Transverse colon (tissue), 4 donors: ENCODE measurements at regions not wholly inside any gene's neighbourhood (a gene's known extent, or its start where the extent isn't known, plus 50 kb on each side); places are given as distances from the start of the nearest gene placed in this dataset.

Source experiments
- DNase-seq: peaks from one replicate; pipeline ENCODE4 v3.0.0-alpha.2; 2019
- H3K27ac ChIP-seq, 4 donors: fragments of 200-600 bp; sonication (generic); 2 replicates each; pipeline ENCODE4 v1.5.1; 2016 to 2018; ENCODE audit warnings: inconsistent platforms in 4 of 4
- H3K27me3 ChIP-seq: fragments of 200-600 bp; sonication (generic); 2 replicates; pipeline ENCODE4 v1.5.1; 2017; ENCODE audit warnings: inconsistent platforms
- H3K36me3 ChIP-seq, 4 donors: fragments of 200-600 bp; sonication (generic); 2 replicates each; pipeline ENCODE4 v1.5.1; 2017 to 2019; ENCODE audit warnings: inconsistent platforms in 4 of 4
- H3K4me1 ChIP-seq, 4 donors: fragments of 200-600 bp; sonication (generic); 2 replicates each; pipeline ENCODE4 v1.5.1; 2017 to 2020; ENCODE audit warnings: inconsistent platforms in 4 of 4
- H3K4me3 ChIP-seq, 4 donors: fragments of 200-600 bp; sonication (generic); 1 replicate in 1 of 4; 2 replicates in 3 of 4; pipeline versions ENCODE4 v1.5.1 to v1.6.1; 2017 to 2019; ENCODE audit warnings: inconsistent platforms in 4 of 4
- H3K9me3 ChIP-seq, 2 donors: fragments of 200-600 bp; sonication (generic); 2 replicates each; pipeline ENCODE4 v1.5.1; 2017 to 2019; ENCODE audit warnings: inconsistent platforms in 2 of 2
- EP300 ChIP-seq: sonication (generic); formaldehyde crosslinking; IDR thresholded peaks from one replicate; pipeline ENCODE4 v1.6.1; 2017; ENCODE audit warnings: antibody characterized with exemption, low read depth
- POLR2A ChIP-seq: fragments of 450-650 bp; IDR thresholded peaks from one replicate; pipeline ENCODE4 v1.6.1; 2016; ENCODE audit warnings: antibody characterized with exemption, mild to moderate bottlenecking, moderate library complexity
- POLR2AphosphoS5 ChIP-seq, 3 donors: sonication (generic); formaldehyde crosslinking; IDR thresholded peaks; one replicate each; pipeline ENCODE4 v1.6.1; 2016; ENCODE audit warnings: antibody characterized with exemption in 3 of 3
- WGBS, 2 donors: methylation state at CpG; one replicate each; pipeline ENCODE4 v1.1.5; 2018; ENCODE audit warnings: low coverage in 1 of 2; 5-methylcytosine and 5-hydroxymethylcytosine counted together
- in situ Hi-C, 4 donors: fragments of 200-750 bp; cut with MboI; loops; one replicate each; pipeline versions ENCODE4 v1.15.0 to v1.15.1; 2017; ENCODE audit warnings: low sequenced_read_pairs in 3 of 4, low pct_ligation_motif_present in 1 of 4, low pct_unique_long_range_greater_than_20kb in 1 of 4
- intact Hi-C: fragments of 100-400 bp; cut with DNase I; formaldehyde crosslinking; loops from one replicate; pipeline ENCODE4 v1.15.1; 2023; ENCODE audit warnings: low total_unique reads
- TF ChIP-seq, protein P1 (sequence below), 5 experiments: fragments of 200-600 bp in 3 of 5; fragments of 450-650 bp in 2 of 5; sonication (generic) in 3 of 5; IDR thresholded peaks; 1 replicate in 2 of 5; 2 replicates in 3 of 5; pipeline ENCODE4 v1.5.1; 2016 to 2017; ENCODE audit warnings: antibody characterized with exemption in 5 of 5, inconsistent platforms in 3 of 5, mild to moderate bottlenecking in 2 of 5, moderate library complexity in 1 of 5

DNA sequence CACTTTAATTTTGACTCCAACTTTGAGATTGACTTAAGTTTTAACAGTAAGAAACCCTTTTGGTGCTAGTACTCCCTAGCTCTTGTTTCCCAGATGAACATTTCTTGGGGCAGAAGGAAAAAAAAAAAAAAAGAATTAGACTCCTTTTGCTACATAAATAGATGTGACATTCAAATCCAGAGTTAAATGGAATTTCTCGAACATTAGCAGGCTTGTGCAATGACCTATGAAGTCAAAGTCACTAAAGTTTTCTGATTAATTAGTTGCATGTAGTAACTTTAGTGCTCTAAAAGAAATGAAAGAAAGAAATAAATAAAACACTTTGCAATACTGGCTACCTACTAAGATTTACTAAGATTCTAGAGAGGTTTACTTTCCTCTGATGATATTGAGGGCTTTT lies 106.8 kb downstream of the TMEM174 start:
- no peak for TF ChIP-seq POLR2A
- no peak for TF ChIP-seq EP300
- TF ChIP-seq POLR2AphosphoS5 (IDR thresholded peaks at IDR 0.05): no peak
- TF ChIP-seq, protein P1, sequence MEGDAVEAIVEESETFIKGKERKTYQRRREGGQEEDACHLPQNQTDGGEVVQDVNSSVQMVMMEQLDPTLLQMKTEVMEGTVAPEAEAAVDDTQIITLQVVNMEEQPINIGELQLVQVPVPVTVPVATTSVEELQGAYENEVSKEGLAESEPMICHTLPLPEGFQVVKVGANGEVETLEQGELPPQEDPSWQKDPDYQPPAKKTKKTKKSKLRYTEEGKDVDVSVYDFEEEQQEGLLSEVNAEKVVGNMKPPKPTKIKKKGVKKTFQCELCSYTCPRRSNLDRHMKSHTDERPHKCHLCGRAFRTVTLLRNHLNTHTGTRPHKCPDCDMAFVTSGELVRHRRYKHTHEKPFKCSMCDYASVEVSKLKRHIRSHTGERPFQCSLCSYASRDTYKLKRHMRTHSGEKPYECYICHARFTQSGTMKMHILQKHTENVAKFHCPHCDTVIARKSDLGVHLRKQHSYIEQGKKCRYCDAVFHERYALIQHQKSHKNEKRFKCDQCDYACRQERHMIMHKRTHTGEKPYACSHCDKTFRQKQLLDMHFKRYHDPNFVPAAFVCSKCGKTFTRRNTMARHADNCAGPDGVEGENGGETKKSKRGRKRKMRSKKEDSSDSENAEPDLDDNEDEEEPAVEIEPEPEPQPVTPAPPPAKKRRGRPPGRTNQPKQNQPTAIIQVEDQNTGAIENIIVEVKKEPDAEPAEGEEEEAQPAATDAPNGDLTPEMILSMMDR (IDR thresholded peaks at IDR 0.05): no peak
- Histone ChIP-seq H3K27me3 (peaks cover 20% of the 10 kb centered on the region), H3K36me3 (no peaks in the 10 kb centered on the region), H3K4me1 (peaks cover 0 to 9% (median 2%) of the 10 kb centered on the region in 4 donors), H3K27ac (peak overlapping the region in 2 of 4 donors; percentile 7 to 17), H3K4me3 (no peak overlapping the region), H3K9me3 (no peaks in the 10 kb centered on the region)
- 40 to 73% methylated on average over 1 of the region's 1 CpG for WGBS, 2 donors
- DNase-seq: no peak
- intact Hi-C loops (no loop called here), in situ Hi-C loops (no loop called here)

DNA sequence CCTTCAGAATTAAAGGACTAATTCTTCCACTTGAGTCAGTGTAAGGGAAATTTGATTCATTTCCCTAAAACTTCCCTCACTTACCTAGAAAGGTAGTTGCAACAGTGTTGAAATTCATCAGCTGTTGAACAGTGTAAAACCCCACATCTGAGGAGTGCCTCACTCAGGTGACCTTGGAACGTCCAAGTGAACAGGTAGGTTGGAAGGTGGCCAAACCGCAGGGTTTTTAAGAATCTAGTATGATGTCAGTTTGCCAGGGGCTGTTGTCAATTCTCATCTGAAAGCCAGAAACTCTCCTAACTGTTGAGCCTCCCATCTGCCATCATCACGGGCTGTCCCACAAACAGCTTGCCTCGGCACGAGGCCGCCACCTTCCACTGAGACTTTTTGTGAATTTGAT lies 105.7 kb downstream of the TMEM174 start:
- no peak for DNase-seq
- Histone ChIP-seq H3K27ac (no peak overlapping the region), H3K27me3 (peaks cover 22% of the 10 kb centered on the region), H3K9me3 (no peaks in the 10 kb centered on the region), H3K4me1 (peaks cover 0 to 9% (median 2%) of the 10 kb centered on the region in 4 donors), H3K4me3 (no peak overlapping the region), H3K36me3 (no peaks in the 10 kb centered on the region)
- TF ChIP-seq POLR2A: no peak
- no peak for TF ChIP-seq EP300
- TF ChIP-seq, protein P1 (IDR thresholded peaks at IDR 0.05): no peak
- no peak for TF ChIP-seq POLR2AphosphoS5 (IDR thresholded peaks at IDR 0.05)
- in situ Hi-C loops (no loop called here), intact Hi-C loops (no loop called here)
- 67 to 76% methylated on average over 2 to 6 of the region's 6 CpGs for WGBS, 2 donors

DNA sequence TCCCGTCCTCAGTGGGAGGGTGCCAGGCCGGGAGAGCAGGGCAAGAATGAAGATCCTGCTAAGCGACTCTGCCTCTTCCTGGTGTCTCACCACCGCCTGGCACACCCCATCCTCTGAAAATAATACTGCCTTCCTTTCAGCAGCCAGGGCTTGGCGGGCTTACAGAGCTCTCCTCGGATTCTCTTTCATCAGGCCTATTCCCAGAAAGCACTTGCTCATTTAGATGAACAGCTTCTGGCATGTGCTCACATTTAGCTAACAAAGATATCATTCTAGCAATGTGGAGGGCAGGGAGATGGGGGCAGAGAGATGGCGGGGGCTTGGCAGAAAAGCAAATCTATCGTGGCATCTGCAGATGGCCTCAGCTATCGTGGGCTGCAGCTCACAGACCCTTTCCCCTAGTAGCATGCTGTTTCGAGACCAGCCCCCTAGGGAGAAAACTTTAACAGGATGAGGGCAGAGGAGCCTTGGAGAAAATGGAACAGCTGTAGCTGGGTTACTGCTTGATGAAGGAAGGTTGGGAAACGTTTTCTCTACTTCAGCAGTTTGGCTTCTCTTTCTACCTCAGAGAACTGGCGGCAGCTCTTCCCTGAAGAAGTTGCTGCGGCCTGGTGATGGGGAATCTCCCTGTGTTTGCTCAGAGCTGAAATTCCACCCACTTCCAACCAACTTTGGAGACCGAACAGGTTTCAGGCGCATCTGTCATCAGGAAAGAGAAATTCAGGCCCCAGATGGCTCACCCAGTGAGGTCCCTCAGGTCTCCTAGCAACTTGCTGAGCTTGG lies 102.1 kb downstream of the TMEM174 start:
- Histone ChIP-seq H3K27me3 (peaks cover 42% of the 10 kb centered on the region), H3K4me1 (no peaks in the 10 kb centered on the region), H3K36me3 (no peaks in the 10 kb centered on the region), H3K9me3 (no peaks in the 10 kb centered on the region), H3K4me3 (no peak overlapping the region), H3K27ac (peak overlapping the region in 2 of 4 donors; percentile 30 to 35)
- DNase-seq: no peak
- in situ Hi-C loops: no loop called here
- intact Hi-C loops: no loop called here
- TF ChIP-seq, protein P1 (IDR thresholded peaks at IDR 0.05): no peak
- TF ChIP-seq POLR2AphosphoS5 (IDR thresholded peaks at IDR 0.05) (no peak), POLR2A (no peak), EP300 (no peak)
- 58 to 62% methylated on average over 3 to 15 of the region's 15 CpGs for WGBS, 2 donors

DNA sequence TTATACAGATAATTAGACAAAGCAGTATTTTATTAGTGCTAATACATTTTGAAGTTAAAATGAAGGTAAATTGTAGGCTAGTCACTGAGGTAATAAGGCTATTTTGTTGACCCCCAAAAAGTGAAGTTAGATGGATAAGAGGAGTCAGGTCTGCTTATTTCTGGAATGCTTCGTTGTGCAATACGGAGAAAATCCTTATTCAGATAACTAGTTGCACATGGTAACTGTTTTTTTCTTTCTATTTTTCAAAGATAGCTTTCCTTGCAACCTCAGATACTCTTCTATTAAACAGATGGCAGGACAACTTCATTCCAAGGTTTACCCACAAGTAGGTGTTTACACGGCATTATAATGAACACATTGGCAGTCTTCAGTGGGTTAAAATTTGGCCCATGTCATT lies 101.1 kb downstream of the TMEM174 start:
- no peak overlapping the region for H3K4me3 ChIP-seq
- no peaks in the 10 kb centered on the region for H3K9me3 ChIP-seq
- peaks cover 46% of the 10 kb centered on the region for H3K27me3 ChIP-seq
- WGBS, 2 donors: 71 to 85% methylated on average over 3 of the region's 3 CpGs
- intact Hi-C loops: no loop called here
- DNase-seq: no peak
- H3K4me1 ChIP-seq: no peaks in the 10 kb centered on the region
- in situ Hi-C loops: no loop called here
- H3K36me3 ChIP-seq: no peaks in the 10 kb centered on the region
- TF ChIP-seq POLR2A (no peak), POLR2AphosphoS5 (IDR thresholded peaks at IDR 0.05) (no peak), EP300 (no peak)
- TF ChIP-seq, protein P1 (IDR thresholded peaks at IDR 0.05): no peak
- peak overlapping the region in 1 of 4 donors; percentile 21 for H3K27ac ChIP-seq
